OCI-LY1 (cell line): ENCODE measurements at regions not wholly inside any gene's neighbourhood (a gene's known extent, or its start where the extent isn't known, plus 50 kb on each side); places are given as distances from the start of the nearest gene placed in this dataset.

Source experiments
- CTCF ChIP-seq: fragments of 200-600 bp; sonication (generic), shearing (Covaris generic); IDR thresholded peaks from 2 replicates; pipeline ENCODE4 v1.5.1; 2017; ENCODE audit warnings: mild to moderate bottlenecking, antibody characterized with exemption, low read length, moderate library complexity, mixed read lengths
- EZH2 ChIP-seq: fragments of 200-600 bp; sonication (generic), shearing (Covaris generic); IDR thresholded peaks from 2 replicates; pipeline ENCODE4 v1.8.0; 2017; ENCODE audit warnings: borderline replicate concordance, mixed run types, mild to moderate bottlenecking, antibody characterized with exemption, low read length, moderate library complexity, mixed read lengths

- no peak for TF ChIP-seq CTCF
- no peak for TF ChIP-seq EZH2
Measured at GRCh38 chr11:23284631-23285030, 424.4 kb upstream of the CCDC179 start.
